Stimulated activated CD4-positive, alpha-beta T cell treated with anti-CD3 and anti-CD28 coated beads, Interleukin-4, amount 100 ng/mL, for 48 hours (primary cell): ENCODE measurements at regions not wholly inside any gene's neighbourhood (a gene's known extent, or its start where the extent isn't known, plus 50 kb on each side); places are given as distances from the start of the nearest gene placed in this dataset.
"Not testable (repeated sequence)": the region's sequence is repeated elsewhere in the genome, so short reads cannot be mapped to it uniquely, and the experiment has no call there.

Source experiments
- DNase-seq, 2 donors: peaks; one replicate each; pipeline ENCODE4 v3.0.0-alpha.2; 2020; ENCODE audit warnings: low read depth in 2 of 2

GRCh38 chr11:127965939-127966668, 621.3 kb downstream of the ETS1 start:
- no peak for DNase-seq

GRCh38 chr11:127962416-127962815, 624.9 kb downstream of the ETS1 start:
- no peak for DNase-seq

GRCh38 chr11:127950162-127950561, 637.2 kb downstream of the ETS1 start:
- DNase-seq = no peak

GRCh38 chr11:127943763-127944162, 643.6 kb downstream of the ETS1 start:
- DNase-seq = no peak

GRCh38 chr11:127943152-127943551, 644.2 kb downstream of the ETS1 start:
- no peak for DNase-seq

- not testable (repeated sequence) for DNase-seq
Measured at GRCh38 chr11:127941554-127941953, 645.8 kb downstream of the ETS1 start.

- no peak for DNase-seq
Measured at GRCh38 chr11:127939000-127939399, 648.4 kb downstream of the ETS1 start.

GRCh38 chr11:127935081-127935480, 652.3 kb downstream of the ETS1 start:
- DNase-seq = no peak

- not testable (repeated sequence) for DNase-seq
Measured at GRCh38 chr11:127933961-127934360, 653.4 kb downstream of the ETS1 start.

- no peak for DNase-seq
Measured at GRCh38 chr11:127931803-127932202, 655.6 kb downstream of the ETS1 start.

- no peak for DNase-seq
Measured at GRCh38 chr11:127926721-127927120, 660.6 kb downstream of the ETS1 start.

GRCh38 chr11:127925475-127925874, 661.9 kb downstream of the ETS1 start:
- no peak for DNase-seq

- no peak for DNase-seq
Measured at GRCh38 chr11:127919206-127920000, 668.0 kb downstream of the ETS1 start.

GRCh38 chr11:127902382-127902781, 685.0 kb downstream of the ETS1 start:
- DNase-seq = no peak

GRCh38 chr11:127898422-127899365, 688.7 kb downstream of the ETS1 start:
- DNase-seq = no peak

- DNase-seq = no peak
Measured at GRCh38 chr11:127895776-127896175, 691.6 kb downstream of the ETS1 start.

GRCh38 chr11:127894316-127894715, 693.0 kb downstream of the ETS1 start:
- no peak for DNase-seq

- no peak for DNase-seq
Measured at GRCh38 chr11:127890030-127890615, 697.2 kb downstream of the ETS1 start.

GRCh38 chr11:127888386-127888785, 699.0 kb downstream of the ETS1 start:
- DNase-seq = no peak

GRCh38 chr11:127875131-127875530, 712.2 kb downstream of the ETS1 start:
- no peak for DNase-seq

GRCh38 chr11:127873478-127873877, 713.9 kb downstream of the ETS1 start:
- no peak for DNase-seq

- DNase-seq = no peak
Measured at GRCh38 chr11:127866109-127866508, 721.2 kb downstream of the ETS1 start.
